ENCODE measurements at regions not wholly inside any gene's neighbourhood (a gene's known extent, or its start where the extent isn't known, plus 50 kb on each side); places are given as distances from the start of the nearest gene placed in this dataset.

- Histone ChIP-seq H3K9me3 (ENCODE audit: control insufficient read depth, insufficient read depth, low read depth, low read length) (no peaks in the 10 kb centered on the region), H3K36me3 (ENCODE audit: control insufficient read depth in 2 of 2, insufficient read depth in 1 of 2, low read length in 2 of 2) (no peaks in the 10 kb centered on the region), H3K4me1 (ENCODE audit: control insufficient read depth, insufficient read depth, low read length) (no peaks in the 10 kb centered on the region), H3K27ac (ENCODE audit: extremely low read depth, low read depth, low read length) (no peak overlapping the region), H3K4me3 (ENCODE audit: low read depth, low read length) (no peak overlapping the region)
- POLR2A ChIA-PET, result no interaction called here
- TF ChIP-seq, protein P1, sequence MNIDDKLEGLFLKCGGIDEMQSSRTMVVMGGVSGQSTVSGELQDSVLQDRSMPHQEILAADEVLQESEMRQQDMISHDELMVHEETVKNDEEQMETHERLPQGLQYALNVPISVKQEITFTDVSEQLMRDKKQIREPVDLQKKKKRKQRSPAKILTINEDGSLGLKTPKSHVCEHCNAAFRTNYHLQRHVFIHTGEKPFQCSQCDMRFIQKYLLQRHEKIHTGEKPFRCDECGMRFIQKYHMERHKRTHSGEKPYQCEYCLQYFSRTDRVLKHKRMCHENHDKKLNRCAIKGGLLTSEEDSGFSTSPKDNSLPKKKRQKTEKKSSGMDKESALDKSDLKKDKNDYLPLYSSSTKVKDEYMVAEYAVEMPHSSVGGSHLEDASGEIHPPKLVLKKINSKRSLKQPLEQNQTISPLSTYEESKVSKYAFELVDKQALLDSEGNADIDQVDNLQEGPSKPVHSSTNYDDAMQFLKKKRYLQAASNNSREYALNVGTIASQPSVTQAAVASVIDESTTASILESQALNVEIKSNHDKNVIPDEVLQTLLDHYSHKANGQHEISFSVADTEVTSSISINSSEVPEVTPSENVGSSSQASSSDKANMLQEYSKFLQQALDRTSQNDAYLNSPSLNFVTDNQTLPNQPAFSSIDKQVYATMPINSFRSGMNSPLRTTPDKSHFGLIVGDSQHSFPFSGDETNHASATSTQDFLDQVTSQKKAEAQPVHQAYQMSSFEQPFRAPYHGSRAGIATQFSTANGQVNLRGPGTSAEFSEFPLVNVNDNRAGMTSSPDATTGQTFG (tag by site-specific recombination; IDR thresholded peaks at IDR 0.05; ENCODE audit: borderline replicate concordance), result no peak
- TF ChIP-seq ZBTB1 (tag by site-specific recombination; IDR thresholded peaks at IDR 0.05) (no peak), ZNF660 (tag by site-specific recombination; IDR thresholded peaks at IDR 0.05) (no peak), PRDM1 (tag by site-specific recombination; IDR thresholded peaks at IDR 0.05) (no peak), SP7 (tag by site-specific recombination; IDR thresholded peaks at IDR 0.05) (no peak), ZFP37 (tag by site-specific recombination; IDR thresholded peaks at IDR 0.05) (no peak), ZNF292 (tag by site-specific recombination; IDR thresholded peaks at IDR 0.05; ENCODE audit: borderline replicate concordance, low read depth) (no peak), EGR2 (tag by site-specific recombination; IDR thresholded peaks at IDR 0.05; ENCODE audit: low read depth) (no peak), KLF8 (tag by site-specific recombination; IDR thresholded peaks at IDR 0.05) (no peak), ZNF37A (tag by site-specific recombination; IDR thresholded peaks at IDR 0.05) (no peak), YY2 (tag by site-specific recombination; IDR thresholded peaks at IDR 0.05) (no peak)
- TF ChIP-seq, protein P2, sequence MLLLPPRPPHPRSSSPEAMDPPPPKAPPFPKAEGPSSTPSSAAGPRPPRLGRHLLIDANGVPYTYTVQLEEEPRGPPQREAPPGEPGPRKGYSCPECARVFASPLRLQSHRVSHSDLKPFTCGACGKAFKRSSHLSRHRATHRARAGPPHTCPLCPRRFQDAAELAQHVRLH (tag by site-specific recombination; IDR thresholded peaks at IDR 0.05), result no peak
- TF ChIP-seq, protein P3, sequence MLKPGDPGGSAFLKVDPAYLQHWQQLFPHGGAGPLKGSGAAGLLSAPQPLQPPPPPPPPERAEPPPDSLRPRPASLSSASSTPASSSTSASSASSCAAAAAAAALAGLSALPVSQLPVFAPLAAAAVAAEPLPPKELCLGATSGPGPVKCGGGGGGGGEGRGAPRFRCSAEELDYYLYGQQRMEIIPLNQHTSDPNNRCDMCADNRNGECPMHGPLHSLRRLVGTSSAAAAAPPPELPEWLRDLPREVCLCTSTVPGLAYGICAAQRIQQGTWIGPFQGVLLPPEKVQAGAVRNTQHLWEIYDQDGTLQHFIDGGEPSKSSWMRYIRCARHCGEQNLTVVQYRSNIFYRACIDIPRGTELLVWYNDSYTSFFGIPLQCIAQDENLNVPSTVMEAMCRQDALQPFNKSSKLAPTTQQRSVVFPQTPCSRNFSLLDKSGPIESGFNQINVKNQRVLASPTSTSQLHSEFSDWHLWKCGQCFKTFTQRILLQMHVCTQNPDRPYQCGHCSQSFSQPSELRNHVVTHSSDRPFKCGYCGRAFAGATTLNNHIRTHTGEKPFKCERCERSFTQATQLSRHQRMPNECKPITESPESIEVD (tag by site-specific recombination; IDR thresholded peaks at IDR 0.05), result no peak
- CTCF ChIA-PET, result interaction anchor here (0.8 kb wide), 1 partner anchor 53 kb away, joined by 3 read pairs; no protein-coding TSS in a partner anchor
Observed at GRCh38 chr11:94675813-94676212, 92.3 kb upstream of the AMOTL1 start.

- no peak for TF ChIP-seq ZNF16 (tag by site-specific recombination; IDR thresholded peaks at IDR 0.05; ENCODE audit: low read depth)
- no peak for TF ChIP-seq ZNF658 (tag by site-specific recombination; IDR thresholded peaks at IDR 0.05)
- no peak for TF ChIP-seq ZNF354C (tag by site-specific recombination; IDR thresholded peaks at IDR 0.05; ENCODE audit: borderline replicate concordance, low read depth)
- TF ChIP-seq ZNF324 (tag by site-specific recombination; IDR thresholded peaks at IDR 0.05), result no peak
- TF ChIP-seq ZNF138 (tag by site-specific recombination; IDR thresholded peaks at IDR 0.05; ENCODE audit: borderline replicate concordance), result no peak
- no peak for TF ChIP-seq ZNF121 (tag by site-specific recombination; IDR thresholded peaks at IDR 0.05)
- no peaks in the 10 kb centered on the region for H3K36me3 ChIP-seq (ENCODE audit: control insufficient read depth in 2 of 2, insufficient read depth in 1 of 2, low read length in 2 of 2)
- no peak overlapping the region for H3K27ac ChIP-seq (ENCODE audit: extremely low read depth, low read depth, low read length)
- ChIA-PET POLR2A (no interaction called here), CTCF (no interaction called here)
- H3K4me1 ChIP-seq (ENCODE audit: control insufficient read depth, insufficient read depth, low read length), result no peaks in the 10 kb centered on the region
- H3K4me3 ChIP-seq (ENCODE audit: low read depth, low read length), result no peak overlapping the region
- H3K9me3 ChIP-seq (ENCODE audit: control insufficient read depth, insufficient read depth, low read depth, low read length), result no peaks in the 10 kb centered on the region
Observed at GRCh38 chr11:94676814-94677213, 91.3 kb upstream of the AMOTL1 start.

DNA sequence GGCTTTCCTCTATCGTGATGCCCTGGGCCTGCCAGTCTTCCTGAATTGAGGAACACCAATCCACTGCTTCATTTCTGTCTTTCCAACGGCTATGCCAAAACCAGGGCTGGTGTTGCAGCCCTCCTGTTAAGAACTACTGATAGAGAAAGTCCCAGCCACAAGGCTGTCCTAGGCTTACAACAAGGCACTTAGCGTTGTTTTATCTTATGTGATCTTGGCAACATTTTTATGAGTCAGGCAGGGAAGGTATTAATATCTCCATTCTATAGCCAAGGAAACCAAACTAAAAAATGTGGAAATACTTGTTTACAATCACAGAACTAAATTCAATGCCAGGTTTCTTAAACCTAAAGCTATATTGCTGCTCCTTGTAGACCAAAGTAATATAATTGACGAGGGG lies 89.9 kb upstream of the AMOTL1 start:
- no peak for TF ChIP-seq ZNF837 (tag by site-specific recombination; IDR thresholded peaks at IDR 0.05)
- no peak for TF ChIP-seq REPIN1 (tag by site-specific recombination; IDR thresholded peaks at IDR 0.05; ENCODE audit: low read depth)
- no peak for TF ChIP-seq ZNF560 (tag by site-specific recombination; IDR thresholded peaks at IDR 0.05; ENCODE audit: borderline replicate concordance)
- no peak overlapping the region for H3K4me3 ChIP-seq (ENCODE audit: low read depth, low read length)
- H3K36me3 ChIP-seq (ENCODE audit: control insufficient read depth in 2 of 2, insufficient read depth in 1 of 2, low read length in 2 of 2), result no peaks in the 10 kb centered on the region
- POLR2A ChIA-PET, result no interaction called here
- CTCF ChIA-PET, result interaction anchor here (1.0 kb wide), 1 partner anchor 12 kb away, joined by 3 read pairs; no protein-coding TSS in a partner anchor
- H3K4me1 ChIP-seq (ENCODE audit: control insufficient read depth, insufficient read depth, low read length), result no peaks in the 10 kb centered on the region
- H3K9me3 ChIP-seq (ENCODE audit: control insufficient read depth, insufficient read depth, low read depth, low read length), result no peaks in the 10 kb centered on the region
- H3K27ac ChIP-seq (ENCODE audit: extremely low read depth, low read depth, low read length), result no peak overlapping the region
